ENCODE measurements at regions not wholly inside any gene's neighbourhood (a gene's known extent, or its start where the extent isn't known, plus 50 kb on each side); places are given as distances from the start of the nearest gene placed in this dataset.

DNA sequence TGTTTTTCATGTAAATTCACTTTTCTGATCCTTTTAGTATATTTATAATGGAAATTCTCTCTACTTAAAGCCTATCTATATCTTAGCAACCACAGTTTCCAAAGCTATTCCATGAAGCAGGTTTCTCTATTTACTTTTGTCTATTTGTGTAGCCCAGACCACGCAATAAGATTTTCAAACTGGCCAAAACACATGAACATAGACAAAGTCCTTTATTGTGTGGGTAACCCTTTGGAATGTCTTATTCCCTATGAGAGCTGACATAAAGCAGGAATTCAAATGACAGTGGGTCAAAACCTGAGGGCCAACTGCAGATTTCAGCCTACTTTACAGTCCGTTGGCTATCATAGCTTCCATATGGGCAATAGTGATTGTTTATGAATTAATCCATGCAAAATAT lies 252.6 kb downstream of the LTN1 start:
- TF ChIP-seq, protein P1, sequence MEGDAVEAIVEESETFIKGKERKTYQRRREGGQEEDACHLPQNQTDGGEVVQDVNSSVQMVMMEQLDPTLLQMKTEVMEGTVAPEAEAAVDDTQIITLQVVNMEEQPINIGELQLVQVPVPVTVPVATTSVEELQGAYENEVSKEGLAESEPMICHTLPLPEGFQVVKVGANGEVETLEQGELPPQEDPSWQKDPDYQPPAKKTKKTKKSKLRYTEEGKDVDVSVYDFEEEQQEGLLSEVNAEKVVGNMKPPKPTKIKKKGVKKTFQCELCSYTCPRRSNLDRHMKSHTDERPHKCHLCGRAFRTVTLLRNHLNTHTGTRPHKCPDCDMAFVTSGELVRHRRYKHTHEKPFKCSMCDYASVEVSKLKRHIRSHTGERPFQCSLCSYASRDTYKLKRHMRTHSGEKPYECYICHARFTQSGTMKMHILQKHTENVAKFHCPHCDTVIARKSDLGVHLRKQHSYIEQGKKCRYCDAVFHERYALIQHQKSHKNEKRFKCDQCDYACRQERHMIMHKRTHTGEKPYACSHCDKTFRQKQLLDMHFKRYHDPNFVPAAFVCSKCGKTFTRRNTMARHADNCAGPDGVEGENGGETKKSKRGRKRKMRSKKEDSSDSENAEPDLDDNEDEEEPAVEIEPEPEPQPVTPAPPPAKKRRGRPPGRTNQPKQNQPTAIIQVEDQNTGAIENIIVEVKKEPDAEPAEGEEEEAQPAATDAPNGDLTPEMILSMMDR (IDR thresholded peaks at IDR 0.05; ENCODE audit: low read depth, low read length): no peak
- no peak for TF ChIP-seq POLR2A (IDR thresholded peaks at IDR 0.05; ENCODE audit: extremely low read depth, insufficient read length)
- TF ChIP-seq, protein P2, sequence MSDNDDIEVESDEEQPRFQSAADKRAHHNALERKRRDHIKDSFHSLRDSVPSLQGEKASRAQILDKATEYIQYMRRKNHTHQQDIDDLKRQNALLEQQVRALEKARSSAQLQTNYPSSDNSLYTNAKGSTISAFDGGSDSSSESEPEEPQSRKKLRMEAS (IDR thresholded peaks at IDR 0.05; ENCODE audit: low read depth, low read length): no peak

Data from NB4 (cell line).